Ovary (tissue), 3 donors: ENCODE measurements at regions not wholly inside any gene's neighbourhood (a gene's known extent, or its start where the extent isn't known, plus 50 kb on each side); places are given as distances from the start of the nearest gene placed in this dataset.

ENCODE experiments used
- CTCF ChIP-seq, 3 donors: fragments of 450-650 bp in 2 of 3; fragments of 200-600 bp in 1 of 3; IDR thresholded peaks; one replicate each; pipeline versions ENCODE4 v1.5.1 to v1.8.0; 2016 to 2022; ENCODE audit warnings: antibody characterized with exemption in 3 of 3, mild to moderate bottlenecking in 1 of 3
- POLR2A ChIP-seq: fragments of 450-650 bp; IDR thresholded peaks from one replicate; pipeline ENCODE4 v1.6.1; 2017; ENCODE audit warnings: antibody characterized with exemption, mild to moderate bottlenecking, moderate library complexity
- donor health status: DM: no; HTN: no; CAD: no.

DNA sequence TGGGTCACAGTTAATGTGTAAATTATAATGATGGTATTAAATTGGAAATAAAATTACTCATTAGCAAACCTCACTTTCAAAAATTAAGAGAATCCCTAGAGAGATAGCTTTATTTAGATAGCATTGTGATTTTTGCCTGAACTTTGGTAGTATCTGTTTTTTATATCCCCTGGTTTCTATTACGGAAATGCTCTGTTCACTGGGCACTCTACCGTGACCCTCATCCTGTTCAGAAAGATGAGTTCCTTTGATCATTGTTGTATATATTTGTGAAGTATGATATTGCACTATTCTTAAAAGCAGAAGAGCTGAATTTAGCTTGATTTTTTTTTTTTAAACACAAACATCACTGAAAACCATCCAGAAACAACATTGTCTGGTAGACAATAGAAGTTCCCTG, 1143.8 kb upstream of the MAP3K7 start:
- TF ChIP-seq CTCF (IDR thresholded peaks at IDR 0.05) = no peak
- no peak for TF ChIP-seq POLR2A
